SH-SY5Y (cell line): ENCODE measurements at regions not wholly inside any gene's neighbourhood (a gene's known extent, or its start where the extent isn't known, plus 50 kb on each side); places are given as distances from the start of the nearest gene placed in this dataset.

Source experiments
- GATA2 ChIP-seq: IDR thresholded peaks from 2 replicates; pipeline ENCODE4 v1.6.1; 2011; ENCODE audit warnings: mild to moderate bottlenecking, low read depth, low read length
- GATA3 ChIP-seq: IDR thresholded peaks from 2 replicates; pipeline ENCODE4 v1.6.1; 2011; ENCODE audit warnings: low read depth, mild to moderate bottlenecking, low read length, moderate library complexity

GRCh38 chr6:3660473-3660872 lies 91.0 kb downstream of the PXDC1 start:
- TF ChIP-seq GATA2 (no peak), GATA3 (no peak)
